Astrocyte (in vitro differentiated cells and primary cell): ENCODE measurements at regions not wholly inside any gene's neighbourhood (a gene's known extent, or its start where the extent isn't known, plus 50 kb on each side); places are given as distances from the start of the nearest gene placed in this dataset.

ENCODE experiments used
- EZH2 ChIP-seq: IDR thresholded peaks from 2 replicates; pipeline ENCODE4 v1.6.1; 2012; ENCODE audit warnings: mild to moderate bottlenecking, low read length, inconsistent platforms; ENCODE audit not compliant: insufficient read depth
- TF ChIP-seq, protein P1 (sequence below): IDR thresholded peaks from 2 replicates; pipeline ENCODE4 v1.5.1; 2011; ENCODE audit warnings: low read depth, mild to moderate bottlenecking, inconsistent platforms, low read length, moderate library complexity; ENCODE audit not compliant: insufficient read depth

DNA sequence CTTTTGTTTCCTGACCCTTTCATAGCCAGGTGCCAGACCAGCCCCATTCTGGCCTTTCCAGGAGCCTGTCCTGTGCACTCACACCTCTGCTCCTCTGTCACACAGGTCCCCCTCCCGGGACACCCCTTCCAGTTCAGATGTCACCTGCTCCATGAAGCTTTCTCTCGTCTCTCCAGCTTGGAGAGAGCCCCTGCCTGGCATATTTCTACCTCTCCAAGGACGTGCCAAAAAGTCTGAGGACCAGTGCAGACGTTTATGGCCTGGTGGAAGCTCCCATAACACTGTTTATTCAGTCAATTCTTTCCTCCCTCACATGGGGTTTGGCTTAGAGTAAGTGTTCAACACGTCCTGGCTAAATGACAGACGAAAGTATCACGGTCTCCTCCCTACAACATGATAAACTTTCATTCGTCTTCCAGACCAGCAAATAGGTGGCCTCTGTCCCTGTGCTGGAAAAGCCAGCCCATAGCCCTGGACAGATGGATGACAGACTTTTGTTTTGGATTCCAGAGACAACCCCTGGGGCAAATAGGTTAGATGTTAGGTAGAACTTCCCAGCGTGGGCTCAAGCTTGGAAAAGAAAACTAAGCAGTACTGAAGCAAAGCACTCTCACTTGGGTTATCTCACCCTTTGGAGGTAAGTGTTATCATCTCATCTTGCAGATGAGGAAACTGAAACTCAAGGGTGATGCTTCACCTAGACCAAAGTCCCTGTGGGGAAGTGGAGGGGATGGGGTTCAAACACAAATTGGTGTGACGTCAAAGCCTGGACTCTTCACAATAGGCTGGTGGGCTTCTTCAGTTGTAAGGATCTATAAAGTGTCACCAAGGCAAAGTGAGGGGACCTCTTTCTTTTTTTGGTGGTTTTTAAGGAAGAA lies 52.9 kb upstream of the ECE1 start:
- TF ChIP-seq EZH2: no peak
- TF ChIP-seq, protein P1, sequence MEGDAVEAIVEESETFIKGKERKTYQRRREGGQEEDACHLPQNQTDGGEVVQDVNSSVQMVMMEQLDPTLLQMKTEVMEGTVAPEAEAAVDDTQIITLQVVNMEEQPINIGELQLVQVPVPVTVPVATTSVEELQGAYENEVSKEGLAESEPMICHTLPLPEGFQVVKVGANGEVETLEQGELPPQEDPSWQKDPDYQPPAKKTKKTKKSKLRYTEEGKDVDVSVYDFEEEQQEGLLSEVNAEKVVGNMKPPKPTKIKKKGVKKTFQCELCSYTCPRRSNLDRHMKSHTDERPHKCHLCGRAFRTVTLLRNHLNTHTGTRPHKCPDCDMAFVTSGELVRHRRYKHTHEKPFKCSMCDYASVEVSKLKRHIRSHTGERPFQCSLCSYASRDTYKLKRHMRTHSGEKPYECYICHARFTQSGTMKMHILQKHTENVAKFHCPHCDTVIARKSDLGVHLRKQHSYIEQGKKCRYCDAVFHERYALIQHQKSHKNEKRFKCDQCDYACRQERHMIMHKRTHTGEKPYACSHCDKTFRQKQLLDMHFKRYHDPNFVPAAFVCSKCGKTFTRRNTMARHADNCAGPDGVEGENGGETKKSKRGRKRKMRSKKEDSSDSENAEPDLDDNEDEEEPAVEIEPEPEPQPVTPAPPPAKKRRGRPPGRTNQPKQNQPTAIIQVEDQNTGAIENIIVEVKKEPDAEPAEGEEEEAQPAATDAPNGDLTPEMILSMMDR: no peak
